ACC112 (cell line): ENCODE measurements at regions not wholly inside any gene's neighbourhood (a gene's known extent, or its start where the extent isn't known, plus 50 kb on each side); places are given as distances from the start of the nearest gene placed in this dataset.
"Not testable (repeated sequence)": the region's sequence is repeated elsewhere in the genome, so short reads cannot be mapped to it uniquely, and the experiment has no call there.

Experiments used
- H2AFZ ChIP-seq: fragments of 200-600 bp; sonication (generic); one replicate; pipeline ENCODE4 v1.6.0; 2017; ENCODE audit warnings: antibody characterized with exemption, low read length; ENCODE audit not compliant: unreplicated experiment
- H3K27ac ChIP-seq: fragments of 200-600 bp; sonication (generic); 2 replicates; pipeline ENCODE4 v1.5.1; 2014; ENCODE audit warnings: low read depth, mild to moderate bottlenecking, antibody characterized with exemption, low read length, moderate library complexity
- H3K27me3 ChIP-seq: fragments of 200-600 bp; sonication (generic); 2 replicates; pipeline ENCODE4 v1.6.1; 2014; ENCODE audit warnings: mild to moderate bottlenecking, antibody characterized with exemption, low read length, moderate library complexity, mixed read lengths; ENCODE audit not compliant: insufficient read depth
- H3K36me3 ChIP-seq: fragments of 200-600 bp; sonication (generic); 2 replicates; pipeline ENCODE4 v1.6.1; 2016; ENCODE audit warnings: mild to moderate bottlenecking, antibody characterized with exemption, low read length, moderate library complexity, mixed read lengths; ENCODE audit not compliant: insufficient read depth
- H3K4me1 ChIP-seq: fragments of 200-600 bp; sonication (generic); one replicate; pipeline ENCODE4 v1.6.1; 2016; ENCODE audit warnings: low read length, mixed read lengths; ENCODE audit not compliant: insufficient read depth, unreplicated experiment, control insufficient read depth
- H3K4me3 ChIP-seq: fragments of 200-600 bp; sonication (generic); 2 replicates; pipeline ENCODE4 v1.5.1; 2014; ENCODE audit warnings: mild to moderate bottlenecking, low read depth, low read length
- H3K79me2 ChIP-seq: fragments of 200-600 bp; sonication (generic); one replicate; pipeline ENCODE4 v1.6.0; 2016; ENCODE audit warnings: low read length; ENCODE audit not compliant: control insufficient read depth, unreplicated experiment, insufficient read depth

GRCh38 chr15:31217566-31218270 lies 108.9 kb upstream of the KLF13 start:
- H3K27ac ChIP-seq: no peak overlapping the region
- no peaks in the 10 kb centered on the region for H3K79me2 ChIP-seq
- no peak overlapping the region for H3K4me3 ChIP-seq
- no peaks in the 10 kb centered on the region for H3K27me3 ChIP-seq
- no peaks in the 10 kb centered on the region for H3K36me3 ChIP-seq
- H3K4me1 ChIP-seq: peaks cover 15% of the 10 kb centered on the region
- no peak overlapping the region for H2AFZ ChIP-seq

- H3K79me2 ChIP-seq: no peaks in the 10 kb centered on the region
- H3K4me3 ChIP-seq: no peak overlapping the region
- no peak overlapping the region for H3K27ac ChIP-seq
- H2AFZ ChIP-seq: no peak overlapping the region
- H3K36me3 ChIP-seq: no peaks in the 10 kb centered on the region
- peaks cover 2% of the 10 kb centered on the region; the same call in 1 of the 2 replicates for H3K27me3 ChIP-seq
- H3K4me1 ChIP-seq: peaks cover 18% of the 10 kb centered on the region
Observed at GRCh38 chr15:31219221-31219620, 107.4 kb upstream of the KLF13 start.

DNA sequence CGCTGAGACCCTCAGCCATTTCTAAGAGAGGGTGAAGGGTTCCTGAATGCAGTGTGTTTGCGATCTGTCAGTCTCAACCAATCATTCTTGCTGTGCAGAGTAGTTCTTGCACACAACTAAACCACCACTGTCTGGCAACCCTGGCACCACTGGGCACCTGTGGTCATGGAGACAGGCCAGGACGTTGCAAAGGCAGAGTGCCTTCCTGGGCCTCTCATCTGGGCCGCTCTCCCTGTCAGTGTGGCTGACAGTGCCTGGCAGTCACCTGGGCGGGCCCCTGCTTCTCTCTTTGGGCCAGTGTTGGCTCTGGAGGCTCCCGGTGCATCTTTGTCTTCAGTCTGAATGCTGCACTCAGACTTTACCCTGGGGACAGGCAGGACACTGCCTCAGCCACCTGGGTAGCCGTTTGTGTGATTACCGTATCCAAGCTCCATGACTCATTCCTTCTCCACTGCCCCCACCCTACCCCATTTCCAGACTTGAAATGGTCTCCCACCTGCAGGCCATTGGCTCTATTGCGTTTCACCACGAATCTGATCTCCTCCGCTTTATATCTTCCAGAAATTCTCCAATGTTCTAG lies 104.6 kb upstream of the KLF13 start:
- Histone ChIP-seq H3K4me1 (peaks cover 3% of the 10 kb centered on the region), H3K36me3 (no peaks in the 10 kb centered on the region), H3K4me3 (no peak overlapping the region), H2AFZ (no peak overlapping the region), H3K79me2 (no peaks in the 10 kb centered on the region), H3K27me3 (peaks cover 4% of the 10 kb centered on the region; the same call in 1 of the 2 replicates), H3K27ac (no peak overlapping the region)

DNA sequence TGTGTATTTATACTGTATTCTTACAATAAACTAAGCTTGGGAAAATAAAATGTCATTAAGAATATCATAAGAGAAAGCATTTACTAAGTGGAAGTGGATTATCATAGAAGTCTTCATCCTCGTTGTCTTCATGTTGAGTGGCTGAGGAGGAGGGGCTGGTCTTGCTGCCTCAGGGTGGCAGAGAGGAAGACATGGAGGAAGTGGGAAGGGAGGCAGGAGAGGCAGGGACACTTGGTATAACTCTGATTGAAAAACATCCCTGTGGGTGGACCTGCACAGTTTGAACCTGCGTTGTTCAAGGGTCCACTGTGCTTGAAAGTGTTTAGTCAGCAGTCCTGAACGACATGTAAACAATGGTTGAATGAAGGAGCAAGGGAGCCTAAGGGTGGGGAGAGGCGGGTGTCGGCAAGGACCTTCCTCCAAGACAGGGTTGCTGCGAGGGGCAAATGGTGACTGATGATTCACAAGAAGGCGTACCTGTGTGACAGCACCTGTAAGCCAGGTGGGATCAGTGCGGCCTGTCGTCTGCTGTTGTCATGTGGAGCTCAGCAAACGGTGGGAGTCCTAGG lies 103.8 kb upstream of the KLF13 start:
- peaks cover 4% of the 10 kb centered on the region; the same call in 1 of the 2 replicates for H3K27me3 ChIP-seq
- no peak overlapping the region for H2AFZ ChIP-seq
- no peak overlapping the region for H3K4me3 ChIP-seq
- H3K36me3 ChIP-seq: no peaks in the 10 kb centered on the region
- no peak overlapping the region for H3K27ac ChIP-seq
- H3K4me1 ChIP-seq: peaks cover 3% of the 10 kb centered on the region
- H3K79me2 ChIP-seq: no peaks in the 10 kb centered on the region

GRCh38 chr15:31223478-31224350 lies 102.9 kb upstream of the KLF13 start:
- H3K4me3 ChIP-seq: peak overlapping the region; percentile 48
- H3K27me3 ChIP-seq: peaks cover 4% of the 10 kb centered on the region; the same call in 1 of the 2 replicates
- H2AFZ ChIP-seq: peak overlapping the region; percentile 3
- peaks cover 3% of the 10 kb centered on the region for H3K4me1 ChIP-seq
- H3K36me3 ChIP-seq: no peaks in the 10 kb centered on the region
- H3K79me2 ChIP-seq: no peaks in the 10 kb centered on the region
- H3K27ac ChIP-seq: no peak overlapping the region

DNA sequence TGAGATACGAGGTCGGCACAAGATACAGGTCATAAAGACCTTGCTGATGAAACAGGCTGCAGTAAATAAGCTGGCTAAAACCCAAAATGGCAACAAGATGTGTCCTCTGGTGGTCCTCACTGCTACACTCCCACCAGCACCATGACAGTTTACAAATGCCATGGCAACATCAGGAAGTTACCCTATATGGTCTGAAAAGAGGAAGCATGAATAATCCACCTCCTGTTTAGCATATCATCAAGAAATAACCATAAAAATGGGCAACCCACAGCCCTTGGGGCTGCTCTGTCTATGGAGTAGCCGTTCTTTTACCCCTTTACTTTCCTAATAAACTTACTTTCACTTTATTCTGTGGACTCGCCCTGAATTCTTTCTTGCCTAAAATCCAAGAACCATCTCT lies 102.0 kb upstream of the KLF13 start:
- H3K4me1 ChIP-seq, H3K4me3 ChIP-seq, H3K36me3 ChIP-seq, H2AFZ ChIP-seq, H3K79me2 ChIP-seq, H3K27me3 ChIP-seq, H3K27ac ChIP-seq: not testable (repeated sequence)

DNA sequence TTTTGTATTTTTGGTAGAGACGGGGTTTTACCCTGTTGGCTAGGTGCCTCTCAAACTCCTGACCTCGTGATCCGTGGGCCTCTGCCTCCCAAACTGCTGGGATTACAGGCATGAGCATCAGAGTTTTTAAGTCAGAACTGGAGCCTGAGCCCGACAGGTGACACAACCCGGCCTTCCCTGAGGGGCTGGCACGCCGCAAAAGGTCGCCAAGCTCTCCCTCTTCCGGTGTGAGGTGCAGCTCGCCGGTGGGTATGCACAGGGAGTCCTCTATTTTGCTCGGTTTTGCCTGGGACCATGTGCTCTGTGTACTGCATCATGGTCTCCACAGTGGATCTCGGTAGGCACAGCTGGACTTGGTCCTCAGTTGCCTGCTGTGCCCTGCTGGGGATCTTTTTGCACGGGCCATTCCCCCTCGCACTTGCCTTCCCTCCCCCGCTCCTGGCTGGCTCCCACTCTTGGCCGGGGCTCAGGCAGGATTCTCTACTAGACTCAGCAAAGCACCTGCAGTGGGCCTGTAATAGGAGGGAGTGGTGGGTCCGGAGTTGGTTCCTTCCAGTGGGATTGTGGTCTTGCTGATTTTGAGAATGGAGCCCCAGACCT lies 101.2 kb upstream of the KLF13 start:
- H3K79me2 ChIP-seq: no peaks in the 10 kb centered on the region

DNA sequence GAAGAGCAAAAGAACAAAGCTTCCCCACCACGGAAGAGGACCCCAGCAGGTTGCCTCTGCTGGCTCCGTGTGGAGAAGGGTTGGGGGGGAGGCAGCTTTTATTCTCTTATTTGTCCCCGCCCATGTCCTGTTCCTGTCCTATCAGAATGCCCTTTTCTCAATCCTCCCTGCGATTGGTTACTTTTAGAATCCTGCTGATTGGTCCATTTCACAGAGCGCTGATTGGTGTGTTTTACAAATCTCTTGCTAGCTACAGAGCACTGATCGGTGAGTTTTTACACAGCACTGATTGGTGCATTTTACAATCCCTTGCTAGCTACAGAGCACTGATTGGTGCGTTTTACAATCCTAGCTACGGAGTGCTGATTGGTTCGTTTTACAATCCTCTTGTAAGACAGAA lies 100.6 kb upstream of the KLF13 start:
- no peaks in the 10 kb centered on the region for H3K79me2 ChIP-seq
- H3K4me1 ChIP-seq: peaks cover 3% of the 10 kb centered on the region
- peaks cover 8% of the 10 kb centered on the region; the same call in 1 of the 2 replicates for H3K27me3 ChIP-seq
- H3K27ac ChIP-seq: no peak overlapping the region
- H3K36me3 ChIP-seq: no peaks in the 10 kb centered on the region
- H2AFZ ChIP-seq: no peak overlapping the region
- H3K4me3 ChIP-seq: no peak overlapping the region

More for the DNA sequence above, 101.2 kb upstream of the KLF13 start:
- H3K4me3 ChIP-seq: no peak overlapping the region
- no peak overlapping the region for H2AFZ ChIP-seq
- no peaks in the 10 kb centered on the region for H3K36me3 ChIP-seq
- H3K4me1 ChIP-seq: peaks cover 3% of the 10 kb centered on the region
- peaks cover 4% of the 10 kb centered on the region; the same call in 1 of the 2 replicates for H3K27me3 ChIP-seq
- no peak overlapping the region for H3K27ac ChIP-seq

GRCh38 chr15:31227235-31227634 lies 99.4 kb upstream of the KLF13 start:
- Histone ChIP-seq H3K4me1 (peaks cover 3% of the 10 kb centered on the region), H3K36me3 (no peaks in the 10 kb centered on the region), H3K27ac (no peak overlapping the region), H2AFZ (no peak overlapping the region), H3K27me3 (peaks cover 13% of the 10 kb centered on the region; the same call in 1 of the 2 replicates), H3K79me2 (no peaks in the 10 kb centered on the region), H3K4me3 (no peak overlapping the region)

- Histone ChIP-seq H3K27ac (no peak overlapping the region), H3K27me3 (peaks cover 13% of the 10 kb centered on the region; the same call in 1 of the 2 replicates), H3K4me1 (peaks cover 3% of the 10 kb centered on the region), H3K36me3 (no peaks in the 10 kb centered on the region), H3K4me3 (no peak overlapping the region), H2AFZ (no peak overlapping the region), H3K79me2 (no peaks in the 10 kb centered on the region)
Observed at GRCh38 chr15:31228011-31228484, 98.6 kb upstream of the KLF13 start.
